Astrocyte (in vitro differentiated cells and primary cell): ENCODE measurements at regions not wholly inside any gene's neighbourhood (a gene's known extent, or its start where the extent isn't known, plus 50 kb on each side); places are given as distances from the start of the nearest gene placed in this dataset.
A peak's percentile ranks its signal among the peaks of the same experiment; 100 is the strongest.

Source experiments
- DNase-seq: peaks from one replicate; pipeline ENCODE4 v3.0.0-alpha.2; 2010; ENCODE audit warnings: low read depth
- FAIRE-seq: peaks from 2 replicates; lab custom pipeline; 2011; peaks lifted over from hg19 to GRCh38; lab: Jason Lieb, UNC
- H2AFZ ChIP-seq: 2 replicates; pipeline ENCODE4 v1.6.0; 2012; ENCODE audit warnings: low read depth, low read length, inconsistent platforms
- H3K27ac ChIP-seq: 2 replicates; pipeline ENCODE4 v1.5.1; 2011; ENCODE audit warnings: low read depth, low read length, inconsistent platforms
- H3K27me3 ChIP-seq: 2 replicates; pipeline ENCODE4 v1.6.0; 2011; ENCODE audit warnings: low read length, inconsistent platforms; ENCODE audit not compliant: insufficient read depth
- H3K36me3 ChIP-seq: 2 replicates; pipeline ENCODE4 v1.5.1; 2011; ENCODE audit warnings: low read length, inconsistent platforms; ENCODE audit not compliant: insufficient read depth
- H3K4me1 ChIP-seq: 2 replicates; pipeline ENCODE4 v1.5.1; 2011; ENCODE audit warnings: low read length, inconsistent platforms; ENCODE audit not compliant: insufficient read depth
- H3K4me2 ChIP-seq: 2 replicates; pipeline ENCODE4 v1.6.0; 2012; ENCODE audit warnings: low read length, inconsistent platforms
- H3K4me3 ChIP-seq: 2 replicates; pipeline ENCODE4 v1.5.1; 2011; ENCODE audit warnings: low read depth, mild to moderate bottlenecking, low read length, inconsistent platforms; ENCODE audit not compliant: insufficient read depth
- H3K79me2 ChIP-seq: 2 replicates; pipeline ENCODE4 v1.6.0; 2012; ENCODE audit warnings: mild to moderate bottlenecking, low read length, inconsistent platforms; ENCODE audit not compliant: insufficient read depth
- H3K9ac ChIP-seq: 2 replicates; pipeline ENCODE4 v1.6.0; 2012; ENCODE audit warnings: mild to moderate bottlenecking, low read length, inconsistent platforms
- H3K9me3 ChIP-seq: 2 replicates; pipeline ENCODE4 v1.5.1; 2012; ENCODE audit warnings: low read depth, mild to moderate bottlenecking, low read length, inconsistent platforms; ENCODE audit not compliant: insufficient read depth
- H4K20me1 ChIP-seq: 2 replicates; pipeline ENCODE4 v1.6.0; 2012; ENCODE audit warnings: low read length, inconsistent platforms; ENCODE audit not compliant: insufficient read depth
- H3K27ac Mint-ChIP-seq: one replicate; pipeline ENCODE4 v1.8.0; 2021; ENCODE audit warnings: mild to moderate bottlenecking, mixed read lengths; ENCODE audit not compliant: unreplicated experiment
- H3K27me3 Mint-ChIP-seq: one replicate; pipeline ENCODE4 v1.8.0; 2021; ENCODE audit warnings: low read depth, mixed read lengths; ENCODE audit not compliant: unreplicated experiment
- H3K36me3 Mint-ChIP-seq: one replicate; pipeline ENCODE4 v1.8.0; 2021; ENCODE audit warnings: low read depth, mixed read lengths; ENCODE audit not compliant: unreplicated experiment
- H3K4me1 Mint-ChIP-seq: one replicate; pipeline ENCODE4 v1.8.0; 2021; ENCODE audit warnings: low read depth, mixed read lengths; ENCODE audit not compliant: unreplicated experiment
- H3K4me3 Mint-ChIP-seq: one replicate; pipeline ENCODE4 v1.8.0; 2021; ENCODE audit warnings: mild to moderate bottlenecking, moderate library complexity, mixed read lengths; ENCODE audit not compliant: unreplicated experiment
- H3K9me3 Mint-ChIP-seq: one replicate; pipeline ENCODE4 v1.8.0; 2021; ENCODE audit warnings: mild to moderate bottlenecking, mixed read lengths; ENCODE audit not compliant: unreplicated experiment
- CTCF ChIP-seq: IDR thresholded peaks from 2 replicates; pipeline ENCODE4 v1.5.1; 2011; ENCODE audit warnings: low read depth, mild to moderate bottlenecking, inconsistent platforms, low read length, moderate library complexity; ENCODE audit not compliant: insufficient read depth
- EZH2 ChIP-seq: IDR thresholded peaks from 2 replicates; pipeline ENCODE4 v1.6.1; 2012; ENCODE audit warnings: mild to moderate bottlenecking, low read length, inconsistent platforms; ENCODE audit not compliant: insufficient read depth

GRCh38 chr10:29685506-29685905, 50.7 kb upstream of the SVIL start:
- TF ChIP-seq CTCF = no peak
- no peak for TF ChIP-seq EZH2

More at GRCh38 chr10:29685506-29685905, 50.7 kb upstream of the SVIL start:
- Mint-ChIP-seq H3K27ac (peak overlapping the region; percentile 53), H3K27me3 (no peaks in the 10 kb centered on the region), H3K4me1 (peaks cover 37% of the 10 kb centered on the region), H3K9me3 (no peaks in the 10 kb centered on the region), H3K36me3 (peaks cover 26% of the 10 kb centered on the region), H3K4me3 (no peak overlapping the region)
- FAIRE-seq (no peak), DNase-seq (peak; percentile 57)
- Histone ChIP-seq H4K20me1 (peaks cover 31% of the 10 kb centered on the region), H3K27me3 (no peaks in the 10 kb centered on the region), H3K9me3 (no peaks in the 10 kb centered on the region), H2AFZ (no peak overlapping the region), H3K9ac (no peak overlapping the region), H3K4me1 (peaks cover 17% of the 10 kb centered on the region), H3K4me3 (no peak overlapping the region), H3K79me2 (peaks cover 64% of the 10 kb centered on the region), H3K27ac (no peak overlapping the region), H3K36me3 (no peaks in the 10 kb centered on the region), H3K4me2 (no peak overlapping the region)
